HAP-1 (cell line): ENCODE measurements at regions not wholly inside any gene's neighbourhood (a gene's known extent, or its start where the extent isn't known, plus 50 kb on each side); places are given as distances from the start of the nearest gene placed in this dataset.
"Not testable (repeated sequence)": the region's sequence is repeated elsewhere in the genome, so short reads cannot be mapped to it uniquely, and the experiment has no call there.

Experiments
- DNase-seq, 2 experiments: peaks; one replicate each; pipeline ENCODE4 v3.0.0-alpha.2; 2016 to 2020; ENCODE audit warnings: low spot score in 2 of 2
- H3K27me3 ChIP-seq: fragments of 250-450 bp; sonication (Bioruptor Pico); 2 replicates; pipeline ENCODE4 v1.5.1; 2020; ENCODE audit warnings: low read depth, mild to moderate bottlenecking, moderate library complexity
- H3K36me3 ChIP-seq: fragments of 250-450 bp; sonication (Bioruptor Pico); replicated peaks from 2 replicates; pipeline ENCODE4 v1.5.1; 2020; ENCODE audit warnings: mild to moderate bottlenecking
- H3K4me1 ChIP-seq: fragments of 250-450 bp; sonication (Bioruptor Pico); 2 replicates; pipeline ENCODE4 v1.5.1; 2020; ENCODE audit warnings: mild to moderate bottlenecking
- H3K4me3 ChIP-seq: fragments of 250-450 bp; sonication (Bioruptor Pico); 2 replicates; pipeline ENCODE4 v1.5.1; 2020; ENCODE audit warnings: mild to moderate bottlenecking, moderate library complexity
- H3K9me3 ChIP-seq: fragments of 250-450 bp; sonication (Bioruptor Pico); 2 replicates; pipeline ENCODE4 v1.5.1; 2020; ENCODE audit warnings: mild to moderate bottlenecking, moderate library complexity
- in situ Hi-C: fragments of 300-500 bp; cut with MboI; formaldehyde crosslinking; loops from 3 replicates; pipeline ENCODE4 v1.14.3; 2020; ENCODE audit warnings: low sequenced_read_pairs, inconsistent platforms, mixed read lengths

DNA sequence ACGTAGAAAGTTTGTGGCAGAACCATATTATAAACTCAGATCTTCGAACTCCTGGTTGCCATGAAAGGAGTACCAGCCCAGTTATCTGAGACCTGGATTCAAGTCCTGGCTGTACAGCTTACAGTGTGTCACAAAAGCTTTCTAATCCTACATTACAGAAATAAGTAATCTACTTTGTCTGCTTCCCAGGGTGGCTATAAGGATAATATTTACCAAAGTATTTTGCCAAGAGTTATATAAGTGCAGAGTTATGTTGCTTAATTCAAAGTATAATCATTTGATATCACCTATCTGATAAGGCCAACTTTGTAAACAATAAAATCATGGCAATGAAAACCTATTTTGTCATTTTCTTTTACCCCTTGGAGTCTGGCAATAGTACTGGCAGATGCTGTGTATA is 381.6 kb downstream of the NDFIP2 start:
- H3K27me3 ChIP-seq, result no peaks in the 10 kb centered on the region
- in situ Hi-C loops, result no loop called here
- DNase-seq, result no peak
- H3K9me3 ChIP-seq, result no peaks in the 10 kb centered on the region
- H3K4me3 ChIP-seq, result no peak overlapping the region
- H3K36me3 ChIP-seq, result no peaks in the 10 kb centered on the region
- H3K4me1 ChIP-seq, result no peaks in the 10 kb centered on the region

DNA sequence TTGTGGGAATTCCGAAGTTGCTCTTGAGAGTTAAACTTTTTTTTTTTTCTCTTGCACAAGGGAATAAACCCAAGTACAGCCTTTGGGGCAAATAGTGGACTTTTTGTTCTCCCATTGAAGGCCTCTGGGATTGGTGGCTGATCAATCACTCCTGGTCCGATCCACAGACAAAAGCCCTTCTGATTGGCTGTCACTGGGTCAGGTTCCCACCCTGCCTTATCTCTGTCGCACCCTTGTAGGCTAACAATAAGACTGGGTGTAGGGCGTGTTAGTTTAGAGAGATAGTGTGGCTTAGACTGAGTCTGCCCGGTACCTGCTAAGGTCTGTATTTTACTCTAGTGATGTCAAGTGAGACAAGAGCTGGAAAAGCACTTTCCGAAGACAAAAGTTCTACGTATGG is 380.8 kb downstream of the NDFIP2 start:
- H3K4me1 ChIP-seq, result no peaks in the 10 kb centered on the region
- in situ Hi-C loops, result no loop called here
- DNase-seq, result no peak
- no peaks in the 10 kb centered on the region for H3K27me3 ChIP-seq
- no peak overlapping the region for H3K4me3 ChIP-seq
- H3K36me3 ChIP-seq, result no peaks in the 10 kb centered on the region
- H3K9me3 ChIP-seq, result no peaks in the 10 kb centered on the region

DNA sequence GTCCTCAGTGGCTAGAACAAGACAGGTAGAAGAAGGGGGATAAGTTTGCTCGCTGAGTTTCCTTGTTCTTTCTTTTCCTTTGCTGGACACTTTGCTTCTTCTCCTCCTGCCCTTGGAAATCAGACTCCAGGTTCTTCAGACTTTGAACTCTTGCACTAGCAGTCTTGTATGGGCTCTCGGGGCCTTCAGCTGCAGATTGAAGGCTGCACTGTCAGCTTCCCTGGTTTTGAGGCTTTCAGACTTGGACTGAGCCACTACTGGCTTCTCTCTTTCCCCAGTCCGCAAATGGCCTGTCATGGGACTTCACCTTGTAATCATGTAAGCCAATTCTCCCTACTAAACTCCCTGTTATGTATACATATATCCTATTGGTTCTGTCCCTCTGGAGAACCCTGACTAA is 379.8 kb downstream of the NDFIP2 start:
- in situ Hi-C loops, result no loop called here
- no peak for DNase-seq
- Histone ChIP-seq H3K4me3 (no peak overlapping the region), H3K36me3 (no peaks in the 10 kb centered on the region), H3K9me3 (no peaks in the 10 kb centered on the region), H3K27me3 (no peaks in the 10 kb centered on the region), H3K4me1 (no peaks in the 10 kb centered on the region)

DNA sequence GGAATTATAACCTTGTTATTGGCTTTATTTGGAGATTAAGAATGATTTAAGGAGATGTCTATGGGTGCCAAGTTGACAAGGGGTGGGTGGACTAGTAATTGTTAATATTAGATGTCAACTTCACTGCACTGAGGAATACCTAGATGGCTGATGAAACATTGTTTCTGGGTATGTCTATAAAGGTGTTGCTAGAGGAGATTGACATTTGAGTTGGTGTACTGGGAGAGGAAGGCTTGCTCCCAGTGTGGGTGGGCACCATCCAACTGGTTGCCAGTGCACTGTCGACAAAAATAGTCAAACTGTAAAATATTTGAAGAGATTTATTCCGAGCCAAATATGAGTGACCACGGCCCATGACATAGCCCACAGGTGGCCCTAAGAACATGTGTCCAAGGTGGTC is 378.8 kb downstream of the NDFIP2 start:
- no peak overlapping the region for H3K4me3 ChIP-seq
- H3K27me3 ChIP-seq, result no peaks in the 10 kb centered on the region
- no peaks in the 10 kb centered on the region for H3K4me1 ChIP-seq
- H3K9me3 ChIP-seq, result no peaks in the 10 kb centered on the region
- DNase-seq, result no peak
- in situ Hi-C loops, result no loop called here
- H3K36me3 ChIP-seq, result no peaks in the 10 kb centered on the region

DNA sequence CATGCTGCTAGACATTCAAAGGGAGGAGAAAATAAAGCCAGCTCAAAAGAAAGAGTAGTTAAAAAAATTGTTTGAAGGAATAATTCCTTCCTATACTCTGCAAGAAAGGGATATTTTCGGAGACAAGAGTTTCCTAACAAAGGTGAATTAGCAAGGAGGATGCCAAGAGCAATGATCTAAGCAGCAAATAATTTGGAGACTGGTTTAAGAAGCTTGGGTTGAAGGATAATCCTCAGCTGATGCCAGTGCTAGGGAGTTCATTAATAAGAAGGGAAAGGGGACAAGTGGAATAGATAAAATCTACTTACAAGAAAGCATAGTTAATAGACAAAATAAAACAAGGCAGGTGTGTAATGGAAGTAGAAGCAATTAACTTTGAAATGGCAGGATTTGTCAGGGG is 372.3 kb downstream of the NDFIP2 start:
- H3K36me3 ChIP-seq, result no peaks in the 10 kb centered on the region
- in situ Hi-C loops, result no loop called here
- DNase-seq, result no peak
- H3K9me3 ChIP-seq, result no peaks in the 10 kb centered on the region
- no peak overlapping the region for H3K4me3 ChIP-seq
- no peaks in the 10 kb centered on the region for H3K27me3 ChIP-seq
- H3K4me1 ChIP-seq, result no peaks in the 10 kb centered on the region

DNA sequence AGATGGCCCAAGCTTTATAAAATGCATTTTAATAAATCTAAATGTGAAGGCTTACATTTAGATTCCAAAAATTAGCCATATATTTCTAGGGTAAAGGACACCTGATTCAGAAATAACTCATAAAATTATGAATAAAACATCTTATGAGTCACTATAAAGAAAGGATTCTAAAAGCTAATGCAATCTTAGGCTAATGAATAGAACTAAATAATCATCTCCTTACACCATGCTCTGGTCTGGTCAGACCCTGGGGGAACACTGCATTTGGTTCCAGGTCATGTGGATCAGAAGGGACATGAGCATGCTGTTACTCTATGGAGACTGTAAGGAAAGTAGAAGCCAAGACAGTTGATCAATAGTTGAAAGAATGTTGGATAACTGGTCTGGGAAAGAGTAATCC is 370.4 kb downstream of the NDFIP2 start:
- H3K36me3 ChIP-seq, result no peaks in the 10 kb centered on the region
- H3K4me1 ChIP-seq, result no peaks in the 10 kb centered on the region
- no peak overlapping the region for H3K4me3 ChIP-seq
- no peaks in the 10 kb centered on the region for H3K9me3 ChIP-seq
- in situ Hi-C loops, result no loop called here
- no peak for DNase-seq
- H3K27me3 ChIP-seq, result no peaks in the 10 kb centered on the region

DNA sequence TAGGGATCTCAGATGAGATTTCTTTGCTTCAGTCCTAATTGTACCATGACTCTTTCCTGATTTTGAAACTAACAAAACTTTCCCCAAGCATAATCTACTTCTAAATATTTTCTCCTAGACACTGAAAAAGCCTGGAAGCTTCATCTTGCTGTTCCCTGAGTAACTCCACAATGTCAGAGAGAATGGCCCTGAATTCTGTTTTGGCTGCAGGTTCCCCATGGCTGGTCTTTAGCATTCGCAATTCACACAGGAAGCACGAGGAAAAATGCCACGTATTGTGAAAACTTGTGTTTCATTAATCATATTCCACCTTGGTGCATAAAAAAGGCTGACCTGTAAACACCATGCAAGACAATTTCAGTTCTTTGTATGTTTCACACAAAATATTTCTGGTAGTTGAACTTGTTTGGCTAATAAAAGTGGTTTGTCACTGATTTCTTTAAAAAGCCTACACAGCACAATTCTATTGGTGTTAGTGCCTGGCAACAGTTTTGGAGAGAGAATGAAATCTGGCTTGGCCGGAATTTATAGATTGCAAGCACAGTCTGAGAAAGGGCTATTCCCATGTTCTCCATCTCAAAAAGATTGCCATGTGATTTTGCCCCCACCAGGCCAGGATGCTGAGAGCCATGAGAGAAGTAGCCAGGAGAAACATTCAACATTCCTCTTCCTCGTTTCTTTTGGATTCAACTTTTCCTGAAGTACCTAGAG is 367.1 kb downstream of the NDFIP2 start:
- no peaks in the 10 kb centered on the region for H3K27me3 ChIP-seq
- in situ Hi-C loops, result no loop called here
- no peak for DNase-seq
- no peaks in the 10 kb centered on the region for H3K36me3 ChIP-seq
- H3K9me3 ChIP-seq, result no peaks in the 10 kb centered on the region
- H3K4me1 ChIP-seq, result no peaks in the 10 kb centered on the region
- H3K4me3 ChIP-seq, result no peak overlapping the region

DNA sequence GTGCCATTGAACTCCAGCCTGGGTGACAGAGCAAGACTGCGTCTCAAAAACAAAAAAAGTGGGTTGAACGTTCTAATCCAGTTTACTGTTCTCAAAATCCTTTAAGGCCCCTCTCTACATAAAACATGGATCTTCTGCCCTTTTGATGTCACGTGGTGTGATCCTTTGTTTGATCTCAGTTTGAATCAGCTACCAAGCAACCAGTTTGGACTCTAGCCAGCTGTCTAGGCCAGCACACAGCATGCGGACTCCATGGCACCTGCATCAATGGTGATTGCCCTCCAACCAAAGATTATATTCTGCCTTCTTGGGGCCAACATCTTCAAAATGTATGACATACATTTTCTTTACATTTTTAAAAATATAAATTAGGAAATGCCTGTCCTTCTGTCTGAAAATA is 365.4 kb downstream of the NDFIP2 start:
- H3K27me3 ChIP-seq, result no peaks in the 10 kb centered on the region
- no peaks in the 10 kb centered on the region for H3K9me3 ChIP-seq
- H3K4me3 ChIP-seq, result no peak overlapping the region
- no peaks in the 10 kb centered on the region for H3K36me3 ChIP-seq
- H3K4me1 ChIP-seq, result no peaks in the 10 kb centered on the region
- in situ Hi-C loops, result no loop called here
- DNase-seq, result peak in 1 of 2 experiments; percentile 37

DNA sequence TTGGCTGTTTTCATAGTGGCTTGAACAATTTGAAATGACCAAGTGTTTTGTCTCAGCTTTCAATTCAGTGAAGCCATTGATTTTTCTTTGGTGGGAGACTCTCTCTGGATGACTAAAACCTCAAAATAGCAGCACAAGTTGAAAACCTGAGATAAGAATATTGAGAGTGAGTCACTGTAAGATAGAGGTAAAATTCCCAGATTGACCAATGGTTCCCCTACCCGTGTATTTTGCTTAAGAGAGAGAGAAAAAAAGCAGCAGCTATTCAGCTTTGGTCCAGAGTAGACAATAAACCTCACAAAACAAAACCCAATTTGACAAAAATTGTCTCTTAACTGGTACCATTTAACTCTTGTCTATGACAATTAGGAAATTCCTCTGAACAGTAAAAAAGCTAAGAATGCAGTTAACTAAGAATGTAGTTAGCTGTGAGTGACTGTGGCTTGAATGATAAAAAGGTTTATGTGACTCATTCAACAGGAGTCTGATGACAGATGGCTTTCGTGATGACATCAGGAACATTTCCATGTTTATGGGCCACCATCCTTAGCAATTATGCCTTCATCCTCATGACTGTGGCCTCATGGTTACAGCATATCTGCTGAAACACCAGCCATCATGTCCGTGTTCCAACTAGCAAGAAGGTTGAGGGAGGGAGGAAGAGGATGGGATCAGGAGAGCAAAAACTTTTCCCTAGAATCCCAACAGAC is 356.9 kb downstream of the NDFIP2 start:
- Histone ChIP-seq H3K9me3 (no peaks in the 10 kb centered on the region), H3K4me1 (no peaks in the 10 kb centered on the region), H3K27me3 (no peaks in the 10 kb centered on the region), H3K4me3 (no peak overlapping the region), H3K36me3 (no peaks in the 10 kb centered on the region)
- no peak for DNase-seq
- in situ Hi-C loops, result no loop called here

DNA sequence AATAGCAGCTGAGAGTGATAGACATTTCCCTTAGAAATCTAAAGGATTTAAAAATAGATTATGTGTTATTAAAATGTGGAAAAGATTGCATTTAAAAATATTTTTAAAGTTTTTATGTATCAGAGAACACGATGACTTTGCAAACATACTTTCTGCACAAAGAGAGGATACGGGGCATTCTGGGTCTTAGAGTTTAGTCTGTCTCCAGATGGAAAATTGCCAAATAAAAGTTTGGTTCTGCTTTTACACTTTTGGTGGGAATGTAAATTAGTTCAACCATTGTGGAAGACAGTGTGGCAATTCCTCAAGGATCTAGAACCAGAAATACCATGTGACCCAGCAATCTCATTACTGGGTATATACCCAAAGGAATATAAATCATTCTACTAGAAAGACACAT is 355.2 kb downstream of the NDFIP2 start:
- H3K4me3 ChIP-seq, H3K27me3 ChIP-seq, in situ Hi-C loops, H3K36me3 ChIP-seq, H3K9me3 ChIP-seq, DNase-seq, H3K4me1 ChIP-seq: not testable (repeated sequence)

DNA sequence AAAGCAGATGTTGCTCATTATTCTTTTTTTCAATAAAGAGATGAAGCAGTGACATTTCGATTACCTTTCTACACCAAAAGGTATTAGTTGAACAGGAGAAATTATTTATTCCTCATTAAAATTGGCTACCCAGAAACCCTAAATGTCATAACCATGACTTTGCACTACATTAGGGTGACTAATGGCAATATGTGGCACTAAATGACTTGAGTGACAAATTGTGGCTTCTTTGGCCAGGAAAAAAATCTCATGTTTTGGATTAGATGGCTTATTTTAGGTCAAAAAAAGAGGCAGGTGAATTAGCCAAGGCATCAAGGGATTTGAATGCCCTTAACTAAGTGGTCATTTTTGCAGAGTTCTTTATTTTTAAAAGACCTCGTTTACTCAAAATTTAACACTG is 353.9 kb downstream of the NDFIP2 start:
- Histone ChIP-seq H3K4me1 (no peaks in the 10 kb centered on the region), H3K9me3 (no peaks in the 10 kb centered on the region), H3K27me3 (no peaks in the 10 kb centered on the region), H3K4me3 (no peak overlapping the region), H3K36me3 (no peaks in the 10 kb centered on the region)
- in situ Hi-C loops, result no loop called here
- DNase-seq, result no peak

DNA sequence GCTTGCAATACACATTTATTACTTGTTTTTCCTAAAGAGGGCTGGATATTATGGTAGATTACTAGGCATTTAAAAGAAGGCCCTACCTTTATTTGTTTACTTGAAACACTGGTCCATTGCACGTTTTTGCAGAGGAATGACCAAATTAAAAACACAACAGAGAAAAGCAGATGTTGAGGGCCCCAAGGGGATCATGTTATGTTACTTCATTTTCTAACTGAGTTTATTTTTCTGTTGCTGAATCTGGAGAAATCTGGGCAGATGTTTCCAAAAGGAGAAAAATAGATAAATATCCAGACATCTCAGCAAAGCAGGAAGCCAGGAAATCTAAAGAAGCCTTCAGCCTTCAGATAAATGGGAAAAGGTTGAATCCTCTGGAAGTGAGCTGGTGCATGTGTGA is 353.0 kb downstream of the NDFIP2 start:
- DNase-seq, result no peak
- in situ Hi-C loops, result no loop called here
- no peaks in the 10 kb centered on the region for H3K36me3 ChIP-seq

DNA sequence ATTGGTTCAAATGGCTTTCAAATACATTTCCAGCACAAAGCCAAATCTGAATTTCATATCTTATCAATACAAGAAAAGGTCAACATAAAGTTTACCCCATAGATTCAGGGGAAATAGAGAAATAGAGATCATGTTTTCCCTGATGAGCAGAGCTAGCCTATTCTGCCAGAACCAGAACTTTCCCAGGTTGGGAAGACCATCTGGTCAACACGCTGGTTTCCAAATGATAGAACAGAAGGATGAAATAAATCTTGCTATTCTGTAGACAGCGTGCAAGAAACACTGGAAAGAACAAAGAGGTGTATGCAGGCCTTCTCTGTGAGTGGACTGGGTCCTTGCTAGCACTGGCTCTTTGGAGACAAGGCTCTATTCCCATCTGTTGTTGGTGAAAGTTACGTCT is 350.6 kb downstream of the NDFIP2 start:
- H3K4me3 ChIP-seq, result no peak overlapping the region
- no peaks in the 10 kb centered on the region for H3K36me3 ChIP-seq
- DNase-seq, result no peak
- H3K9me3 ChIP-seq, result no peaks in the 10 kb centered on the region
- no peaks in the 10 kb centered on the region for H3K4me1 ChIP-seq
- in situ Hi-C loops, result no loop called here
- no peaks in the 10 kb centered on the region for H3K27me3 ChIP-seq

More for the DNA sequence above, 353.0 kb downstream of the NDFIP2 start:
- no peaks in the 10 kb centered on the region for H3K9me3 ChIP-seq
- H3K27me3 ChIP-seq, result no peaks in the 10 kb centered on the region
- H3K4me1 ChIP-seq, result no peaks in the 10 kb centered on the region
- no peak overlapping the region for H3K4me3 ChIP-seq

DNA sequence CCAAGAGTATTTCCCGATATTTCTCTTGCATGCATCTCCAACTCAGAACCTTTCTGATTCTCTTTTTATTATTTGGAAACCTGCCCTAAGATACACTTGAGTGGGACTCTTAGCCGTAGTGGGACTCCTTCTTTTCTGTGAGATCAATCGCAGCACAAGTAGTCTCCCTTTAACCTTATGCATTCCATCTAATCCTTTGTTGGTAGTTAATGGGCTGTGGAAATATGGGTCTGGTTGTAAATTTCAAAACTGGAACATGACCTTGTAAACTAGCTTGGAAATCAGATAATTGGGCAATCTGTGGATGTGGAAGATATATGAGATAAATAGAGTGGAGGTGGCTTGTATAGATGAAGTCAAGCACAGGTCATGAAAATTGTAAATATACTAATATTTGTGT is 350.0 kb downstream of the NDFIP2 start:
- no peaks in the 10 kb centered on the region for H3K4me1 ChIP-seq
- no peaks in the 10 kb centered on the region for H3K27me3 ChIP-seq
- no peaks in the 10 kb centered on the region for H3K36me3 ChIP-seq
- no peak overlapping the region for H3K4me3 ChIP-seq
- H3K9me3 ChIP-seq, result no peaks in the 10 kb centered on the region
- DNase-seq, result no peak
- in situ Hi-C loops, result no loop called here

DNA sequence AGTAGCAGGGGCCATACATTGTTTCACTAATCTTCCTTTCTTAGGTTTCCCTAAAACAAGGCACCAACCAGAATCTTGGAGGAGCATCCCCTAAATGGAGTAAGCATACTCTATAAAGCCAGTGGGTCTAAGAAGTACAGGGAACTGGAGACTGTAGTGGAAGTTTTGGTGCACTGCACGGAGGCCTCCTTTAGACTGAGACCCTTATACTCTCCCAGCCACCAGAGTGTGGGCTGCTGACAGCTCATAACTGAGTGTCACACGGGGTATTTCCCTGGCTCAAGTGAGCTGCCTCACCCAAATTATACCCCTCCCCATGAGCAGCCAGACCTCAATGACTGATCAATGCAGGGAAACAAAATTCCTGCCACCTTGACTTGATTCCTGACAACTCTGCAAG is 349.5 kb downstream of the NDFIP2 start:
- H3K27me3 ChIP-seq, result no peaks in the 10 kb centered on the region
- DNase-seq, result no peak
- no peak overlapping the region for H3K4me3 ChIP-seq
- no peaks in the 10 kb centered on the region for H3K4me1 ChIP-seq
- H3K9me3 ChIP-seq, result no peaks in the 10 kb centered on the region
- in situ Hi-C loops, result no loop called here
- no peaks in the 10 kb centered on the region for H3K36me3 ChIP-seq
